Smooth muscle cell (in vitro differentiated cells): ENCODE measurements at regions not wholly inside any gene's neighbourhood (a gene's known extent, or its start where the extent isn't known, plus 50 kb on each side); places are given as distances from the start of the nearest gene placed in this dataset.

Experiments
- DNase-seq: peaks from one replicate; lab custom pipeline; 2025; ENCODE audit not compliant: unreplicated experiment; lab: John Stamatoyannopoulos, UW
- H2AFZ ChIP-seq: fragments of 200-600 bp; sonication (generic); 2 replicates; pipeline ENCODE4 v1.6.0; 2016; ENCODE audit warnings: antibody characterized with exemption, low read depth, mild to moderate bottlenecking
- H3F3A ChIP-seq: fragments of 200-600 bp; sonication (generic); 2 replicates; pipeline ENCODE4 v1.6.0; 2017; ENCODE audit warnings: antibody characterized with exemption, low read depth
- H3K27ac ChIP-seq: fragments of 200-600 bp; sonication (generic); 2 replicates; pipeline ENCODE4 v1.5.1; 2016; ENCODE audit warnings: low read depth, mild to moderate bottlenecking
- H3K27me3 ChIP-seq: fragments of 200-600 bp; sonication (generic); 2 replicates; pipeline ENCODE4 v1.6.1; 2016; ENCODE audit warnings: low read depth, mild to moderate bottlenecking
- H3K36me3 ChIP-seq: fragments of 200-600 bp; sonication (generic); 2 replicates; pipeline ENCODE4 v1.5.1; 2016; ENCODE audit warnings: low read depth
- H3K4me1 ChIP-seq: fragments of 200-600 bp; sonication (generic); 2 replicates; pipeline ENCODE4 v1.5.1; 2016; ENCODE audit warnings: low read depth
- H3K4me2 ChIP-seq: fragments of 200-600 bp; sonication (generic); 2 replicates; pipeline ENCODE4 v1.6.0; 2016; ENCODE audit warnings: mild to moderate bottlenecking
- H3K4me3 ChIP-seq: fragments of 200-600 bp; sonication (generic); 2 replicates; pipeline ENCODE4 v1.5.1; 2016; ENCODE audit warnings: mild to moderate bottlenecking
- H3K79me2 ChIP-seq: fragments of 200-600 bp; sonication (generic); 2 replicates; pipeline ENCODE4 v1.6.0; 2016; ENCODE audit warnings: low read depth, mild to moderate bottlenecking
- H3K9ac ChIP-seq: fragments of 200-600 bp; sonication (generic); 2 replicates; pipeline ENCODE4 v1.6.0; 2016; ENCODE audit warnings: low read depth
- H3K9me3 ChIP-seq: fragments of 200-600 bp; sonication (generic); replicated peaks from 2 replicates; pipeline ENCODE4 v1.5.1; 2016; ENCODE audit warnings: low read depth
- H4K20me1 ChIP-seq: fragments of 200-600 bp; sonication (generic); 2 replicates; pipeline ENCODE4 v1.6.0; 2016; ENCODE audit warnings: low read depth
- WGBS: methylation state at CpG from one replicate; pipeline ENCODE4 v1.1.7; 2016; ENCODE audit warnings: low lambda C conversion rate; 5-methylcytosine and 5-hydroxymethylcytosine counted together
- TF ChIP-seq, protein P1 (sequence below): fragments of 200-600 bp; sonication (generic); IDR thresholded peaks from 2 replicates; pipeline ENCODE4 v1.5.1; 2017; ENCODE audit warnings: borderline replicate concordance, mild to moderate bottlenecking, antibody characterized with exemption; ENCODE audit not compliant: insufficient read depth, poor library complexity, severe bottlenecking

GRCh38 chr11:37552284-37552683 lies 954.2 kb upstream of the RAG2 start:
- Histone ChIP-seq H3K4me3 (no peak overlapping the region), H3K79me2 (no peaks in the 10 kb centered on the region), H3K9ac (no peak overlapping the region), H3K36me3 (no peaks in the 10 kb centered on the region), H3K27me3 (no peaks in the 10 kb centered on the region), H4K20me1 (no peaks in the 10 kb centered on the region), H2AFZ (no peak overlapping the region), H3K4me1 (no peaks in the 10 kb centered on the region), H3K4me2 (no peak overlapping the region), H3K27ac (no peak overlapping the region), H3K9me3 (no peaks in the 10 kb centered on the region), H3F3A (no peaks in the 10 kb centered on the region)
- TF ChIP-seq, protein P1, sequence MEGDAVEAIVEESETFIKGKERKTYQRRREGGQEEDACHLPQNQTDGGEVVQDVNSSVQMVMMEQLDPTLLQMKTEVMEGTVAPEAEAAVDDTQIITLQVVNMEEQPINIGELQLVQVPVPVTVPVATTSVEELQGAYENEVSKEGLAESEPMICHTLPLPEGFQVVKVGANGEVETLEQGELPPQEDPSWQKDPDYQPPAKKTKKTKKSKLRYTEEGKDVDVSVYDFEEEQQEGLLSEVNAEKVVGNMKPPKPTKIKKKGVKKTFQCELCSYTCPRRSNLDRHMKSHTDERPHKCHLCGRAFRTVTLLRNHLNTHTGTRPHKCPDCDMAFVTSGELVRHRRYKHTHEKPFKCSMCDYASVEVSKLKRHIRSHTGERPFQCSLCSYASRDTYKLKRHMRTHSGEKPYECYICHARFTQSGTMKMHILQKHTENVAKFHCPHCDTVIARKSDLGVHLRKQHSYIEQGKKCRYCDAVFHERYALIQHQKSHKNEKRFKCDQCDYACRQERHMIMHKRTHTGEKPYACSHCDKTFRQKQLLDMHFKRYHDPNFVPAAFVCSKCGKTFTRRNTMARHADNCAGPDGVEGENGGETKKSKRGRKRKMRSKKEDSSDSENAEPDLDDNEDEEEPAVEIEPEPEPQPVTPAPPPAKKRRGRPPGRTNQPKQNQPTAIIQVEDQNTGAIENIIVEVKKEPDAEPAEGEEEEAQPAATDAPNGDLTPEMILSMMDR: no peak
- WGBS: 91% methylated on average over 3 of the region's 3 CpGs
- DNase-seq: no peak

GRCh38 chr11:37544491-37544890 lies 946.5 kb upstream of the RAG2 start:
- Histone ChIP-seq H4K20me1 (no peaks in the 10 kb centered on the region), H3K4me3 (no peak overlapping the region), H3K4me1 (no peaks in the 10 kb centered on the region), H2AFZ (no peak overlapping the region), H3K27me3 (no peaks in the 10 kb centered on the region), H3F3A (peaks cover 3% of the 10 kb centered on the region), H3K36me3 (no peaks in the 10 kb centered on the region), H3K9ac (no peak overlapping the region), H3K27ac (no peak overlapping the region), H3K4me2 (no peak overlapping the region), H3K9me3 (no peaks in the 10 kb centered on the region), H3K79me2 (no peaks in the 10 kb centered on the region)
- TF ChIP-seq, protein P1: no peak
- no peak for DNase-seq

GRCh38 chr11:37533830-37534229 lies 935.8 kb upstream of the RAG2 start:
- H4K20me1 ChIP-seq: no peaks in the 10 kb centered on the region
- H3K27me3 ChIP-seq: no peaks in the 10 kb centered on the region
- H3K79me2 ChIP-seq: no peaks in the 10 kb centered on the region
- no peak overlapping the region for H3K9ac ChIP-seq
- no peak overlapping the region for H3K4me3 ChIP-seq
- WGBS: 96% methylated on average over 4 of the region's 4 CpGs
- H3K4me2 ChIP-seq: no peak overlapping the region
- H3K36me3 ChIP-seq: no peaks in the 10 kb centered on the region
- no peak for DNase-seq
- no peak overlapping the region for H2AFZ ChIP-seq
- TF ChIP-seq, protein P1: no peak
- H3K27ac ChIP-seq: no peak overlapping the region
- H3K9me3 ChIP-seq: peaks cover 2% of the 10 kb centered on the region
- peaks cover 3% of the 10 kb centered on the region for H3K4me1 ChIP-seq
- peaks cover 4% of the 10 kb centered on the region for H3F3A ChIP-seq

DNA sequence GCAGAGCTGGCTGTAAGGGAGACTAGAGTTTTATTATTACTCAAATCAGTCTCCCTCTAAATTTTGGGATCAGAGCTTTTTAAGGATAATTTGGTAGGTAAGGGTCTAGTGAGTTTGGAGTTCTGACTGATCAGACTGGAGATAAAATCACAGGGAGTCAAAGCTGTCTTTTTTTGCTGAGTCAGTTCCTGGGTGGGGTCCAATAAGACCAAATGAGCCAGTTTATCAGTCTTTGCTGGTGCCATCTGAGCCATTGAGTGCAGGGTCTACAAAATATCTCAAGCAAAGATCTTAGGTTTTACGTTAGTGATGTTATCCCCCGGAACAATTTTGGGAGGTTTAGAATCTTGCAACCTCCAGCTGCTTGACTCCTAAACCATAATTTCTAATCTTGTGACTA lies 935.1 kb upstream of the RAG2 start:
- Histone ChIP-seq H3K79me2 (no peaks in the 10 kb centered on the region), H3K27ac (no peak overlapping the region), H3F3A (peaks cover 4% of the 10 kb centered on the region), H3K4me2 (no peak overlapping the region), H3K36me3 (no peaks in the 10 kb centered on the region), H2AFZ (no peak overlapping the region), H3K9ac (no peak overlapping the region), H3K4me1 (peaks cover 3% of the 10 kb centered on the region), H3K9me3 (peaks cover 6% of the 10 kb centered on the region), H3K27me3 (no peaks in the 10 kb centered on the region), H4K20me1 (no peaks in the 10 kb centered on the region), H3K4me3 (no peak overlapping the region)
- no peak for DNase-seq
- TF ChIP-seq, protein P1: no peak
- 39% methylated on average over 2 of the region's 2 CpGs for WGBS
